Hematopoietic multipotent progenitor cell treated with erythropoietin and hydrocortisone succinate and interleukin-3 and kit ligand, for 8 days (in vitro differentiated cells): ENCODE measurements at regions not wholly inside any gene's neighbourhood (a gene's known extent, or its start where the extent isn't known, plus 50 kb on each side); places are given as distances from the start of the nearest gene placed in this dataset.
"Not testable (repeated sequence)": the region's sequence is repeated elsewhere in the genome, so short reads cannot be mapped to it uniquely, and the experiment has no call there.

Experiments
- DNase-seq: peaks from one replicate; pipeline ENCODE4 v3.0.0-alpha.2; 2015

DNA sequence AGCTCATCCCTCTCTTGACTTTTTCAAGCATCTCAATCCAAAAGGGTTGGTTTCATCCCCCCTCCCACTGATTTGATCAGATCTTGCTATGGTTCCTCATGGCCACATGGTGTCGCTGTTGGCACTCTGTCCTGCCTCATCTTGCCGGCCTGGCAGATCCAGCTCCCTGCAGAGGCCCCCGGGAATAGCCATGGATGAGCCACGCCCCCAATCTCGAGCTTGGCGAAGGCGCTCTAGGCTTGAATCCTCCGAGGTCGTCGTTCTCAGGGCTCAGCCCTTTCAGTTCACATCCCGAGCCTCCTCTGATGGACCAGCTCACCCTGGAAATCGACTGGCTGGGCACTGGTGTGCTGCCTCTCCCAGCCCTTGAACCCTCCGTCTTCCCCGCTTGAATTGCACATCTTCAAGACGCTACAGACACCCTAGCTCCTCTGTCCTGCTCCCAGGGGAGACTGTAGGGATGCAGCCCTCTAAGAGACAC lies 628.7 kb downstream of the TYW1 start:
- peak; percentile 42 for DNase-seq

DNA sequence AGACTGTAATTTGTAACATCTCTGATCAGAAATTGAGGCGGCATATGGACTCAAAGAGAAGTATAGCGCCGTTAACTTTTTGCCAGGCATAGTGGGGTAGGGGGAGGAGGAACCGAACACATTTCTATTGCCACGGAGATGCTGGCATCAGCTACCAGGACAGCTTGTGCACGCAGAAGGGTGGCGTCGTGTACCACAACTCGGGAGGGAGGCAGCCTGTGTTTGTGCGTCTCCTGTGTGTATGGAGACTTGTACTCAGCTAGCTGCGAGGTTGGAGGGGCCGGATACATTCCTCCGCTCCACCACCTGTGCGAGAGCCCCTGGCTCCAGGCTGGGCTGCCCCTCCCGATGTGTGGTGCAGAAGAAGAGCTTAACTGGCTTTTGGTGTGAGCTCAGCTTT lies 634.8 kb downstream of the TYW1 start:
- DNase-seq, result no peak

GRCh38 chr7:67635271-67635670 lies 638.6 kb downstream of the TYW1 start:
- DNase-seq, result no peak

DNA sequence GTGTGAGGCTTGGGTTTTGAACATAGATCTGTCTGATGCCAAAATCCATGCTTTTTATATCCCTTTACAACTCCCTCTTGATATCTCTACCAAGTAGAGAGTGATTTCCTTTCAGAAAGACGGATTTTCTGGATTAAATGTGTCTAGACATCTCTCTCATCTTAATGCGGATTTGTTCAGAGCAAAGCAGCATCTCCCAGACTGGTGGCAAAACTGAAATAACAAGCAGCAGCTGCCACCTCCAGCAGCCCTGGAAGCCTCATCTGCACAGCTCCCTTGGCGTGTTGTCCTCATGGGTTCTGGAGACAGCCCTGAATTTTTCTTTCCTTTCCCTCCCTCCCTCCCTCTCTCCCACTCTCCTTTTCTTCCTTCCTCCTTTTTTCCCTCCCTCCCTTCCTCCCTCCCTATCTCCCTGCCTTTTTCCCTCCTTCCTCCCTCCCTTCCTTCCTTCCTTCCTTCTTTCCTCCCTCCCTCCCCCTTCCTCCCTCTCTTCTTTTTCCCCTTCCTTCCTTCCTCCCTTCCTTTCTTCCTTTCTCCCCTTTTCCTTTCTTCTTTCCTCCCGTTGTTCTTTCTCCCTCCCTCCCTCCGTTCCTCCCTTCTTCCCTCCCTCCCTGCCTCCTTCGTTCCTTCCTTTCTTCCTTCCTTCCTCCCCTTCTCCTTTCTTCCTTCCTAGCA lies 639.9 kb downstream of the TYW1 start:
- DNase-seq, result no peak

GRCh38 chr7:67637023-67637358 lies 640.4 kb downstream of the TYW1 start:
- DNase-seq, result no peak

- DNase-seq, result not testable (repeated sequence)
Observed at GRCh38 chr7:67642542-67642941, 645.9 kb downstream of the TYW1 start.

- no peak for DNase-seq
Observed at GRCh38 chr7:67644151-67644550, 647.5 kb downstream of the TYW1 start.

DNA sequence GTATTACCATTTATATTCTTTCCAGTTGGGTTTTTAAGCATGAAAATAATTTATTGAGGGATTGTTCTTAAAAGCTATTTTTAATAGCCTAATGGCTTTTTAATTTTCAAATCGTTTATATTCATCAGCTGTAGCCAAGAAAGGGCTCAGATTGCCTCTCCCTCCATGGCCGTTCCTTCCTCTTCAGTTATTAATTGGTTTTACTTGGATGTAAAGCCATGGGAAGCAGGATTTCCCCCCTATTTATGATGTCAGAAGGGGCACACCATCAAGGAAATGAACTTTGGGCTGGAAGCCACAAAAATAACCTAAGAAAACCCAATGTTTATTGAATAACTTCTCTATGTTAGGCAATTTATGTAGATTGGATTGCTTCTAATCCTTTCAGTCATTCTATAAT lies 656.3 kb downstream of the TYW1 start:
- DNase-seq, result no peak

- DNase-seq, result no peak
Observed at GRCh38 chr7:67653856-67654454, 657.3 kb downstream of the TYW1 start.

GRCh38 chr7:67654642-67655041 lies 658.0 kb downstream of the TYW1 start:
- no peak for DNase-seq

GRCh38 chr7:67655168-67655567 lies 658.5 kb downstream of the TYW1 start:
- DNase-seq, result no peak

DNA sequence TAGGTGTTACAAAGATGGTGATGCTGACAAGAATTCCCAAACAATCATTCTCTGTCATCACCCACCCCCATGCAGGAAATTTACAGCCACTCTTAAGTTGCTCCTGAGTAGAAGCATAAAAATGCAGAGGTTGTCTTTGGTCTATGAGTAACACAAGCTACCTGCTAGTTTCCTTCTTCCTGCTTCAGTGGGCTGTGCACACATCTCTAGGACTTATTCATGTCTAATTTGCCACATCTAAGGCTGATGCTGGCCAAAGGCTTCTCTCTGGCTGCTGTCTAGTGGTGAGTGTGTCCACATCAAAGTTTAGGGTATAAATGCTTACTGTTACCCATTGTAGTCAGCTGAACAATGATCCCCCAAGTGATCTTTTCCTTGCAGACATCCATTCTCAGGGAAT lies 662.5 kb downstream of the TYW1 start:
- no peak for DNase-seq

- DNase-seq, result no peak
Observed at GRCh38 chr7:67662804-67663203, 666.2 kb downstream of the TYW1 start.

DNA sequence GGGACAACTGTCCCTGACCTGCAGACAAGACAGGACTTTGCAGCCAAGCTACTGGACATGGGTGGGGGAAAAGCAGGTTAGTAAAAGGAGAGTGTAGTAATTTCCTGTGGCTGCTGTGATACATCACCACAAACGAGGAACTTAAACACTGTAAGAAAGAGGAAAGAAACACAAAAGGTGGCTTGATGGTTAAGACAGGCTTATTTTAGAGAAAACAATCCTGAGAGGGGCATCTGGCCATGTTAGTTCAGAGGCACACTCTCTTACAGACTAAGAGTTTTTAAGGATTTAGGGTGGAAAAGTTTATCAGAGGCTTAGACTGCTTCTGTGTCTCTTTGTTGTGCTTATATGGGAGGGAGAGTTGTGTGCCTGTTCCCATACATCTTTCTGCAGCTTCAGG lies 667.0 kb downstream of the TYW1 start:
- DNase-seq, result no peak

DNA sequence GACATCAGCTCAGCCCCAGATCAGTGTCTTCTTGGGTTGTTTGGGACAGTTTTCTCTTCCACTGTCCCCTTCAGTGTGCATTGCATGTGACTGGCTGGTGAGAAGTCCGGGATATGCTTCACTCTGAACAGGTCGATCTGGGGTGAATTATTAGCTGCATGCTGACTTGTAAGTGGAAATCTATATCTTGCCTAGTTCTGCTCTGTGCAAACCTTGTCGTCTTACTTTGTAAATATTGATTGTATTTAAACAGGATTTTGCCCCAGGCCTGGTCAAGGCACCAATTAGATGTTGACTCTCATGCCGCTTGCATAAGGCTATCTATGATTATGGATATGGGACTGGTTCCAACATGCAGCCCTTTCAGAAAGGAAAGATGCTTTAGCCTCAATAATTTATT lies 669.7 kb downstream of the TYW1 start:
- DNase-seq, result not testable (repeated sequence)

- DNase-seq, result no peak
Observed at GRCh38 chr7:67671006-67671548, 674.4 kb downstream of the TYW1 start.

GRCh38 chr7:67673861-67674260 lies 677.2 kb downstream of the TYW1 start:
- DNase-seq, result no peak

GRCh38 chr7:67674862-67675261 lies 678.2 kb downstream of the TYW1 start:
- not testable (repeated sequence) for DNase-seq

- DNase-seq, result no peak
Observed at GRCh38 chr7:67675971-67676370, 679.3 kb downstream of the TYW1 start.

DNA sequence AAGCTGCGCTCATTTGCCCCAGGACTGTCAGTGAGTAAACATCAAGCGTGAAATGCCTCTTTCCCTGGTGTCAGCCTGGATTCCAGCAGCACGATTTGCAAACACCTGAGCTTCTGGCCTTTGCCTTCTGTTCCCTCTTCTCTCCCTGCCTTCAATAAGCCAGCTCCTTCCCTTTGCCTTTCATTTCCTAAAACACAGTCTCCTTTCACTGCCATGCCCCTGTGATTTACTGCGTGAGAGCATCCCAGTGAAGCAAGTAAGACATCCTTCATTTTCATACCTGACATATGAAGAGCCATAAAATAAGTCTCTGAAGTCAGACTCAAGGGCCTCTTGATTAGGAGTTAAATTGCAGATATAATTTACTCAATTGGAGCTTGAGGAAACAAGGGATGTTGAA lies 681.8 kb downstream of the TYW1 start:
- no peak for DNase-seq

DNA sequence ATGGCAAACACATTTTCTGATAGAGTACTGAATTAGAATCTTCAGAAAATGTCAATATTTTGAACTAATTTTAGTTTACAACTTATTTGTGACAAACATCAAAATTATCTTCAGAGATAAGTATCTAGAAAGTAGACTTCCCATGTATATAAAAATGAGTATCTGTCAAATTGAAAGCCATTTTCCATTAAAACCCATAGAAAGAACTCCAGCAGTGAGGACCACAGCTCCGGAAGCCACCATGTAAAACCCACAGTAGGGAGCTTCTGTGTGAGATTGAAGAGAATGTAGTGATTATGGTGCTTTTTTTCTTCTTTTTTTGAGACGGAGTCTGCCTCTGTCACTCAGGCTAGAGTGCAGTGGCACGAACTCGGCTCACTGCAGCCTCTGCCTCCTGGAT lies 687.0 kb downstream of the TYW1 start:
- DNase-seq, result no peak

DNA sequence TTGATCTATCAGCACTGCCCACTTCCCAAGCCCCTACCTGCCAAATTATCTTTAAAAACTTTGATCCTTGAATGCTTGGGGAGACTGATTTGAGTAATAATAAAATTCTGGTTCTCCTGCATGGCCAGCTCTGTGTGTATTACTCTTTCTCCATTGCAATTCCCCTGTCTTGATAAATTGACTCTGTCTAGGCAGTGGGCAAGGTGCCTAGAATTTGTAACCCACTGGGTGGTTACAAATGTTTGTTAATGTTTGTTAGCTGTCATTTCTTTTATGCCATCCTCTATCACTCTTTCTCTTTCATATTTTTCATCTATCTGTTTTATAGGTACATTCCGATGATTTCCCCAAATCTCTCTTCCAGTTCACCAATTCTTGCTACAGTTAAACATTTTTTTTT lies 694.1 kb downstream of the TYW1 start:
- DNase-seq, result no peak

- DNase-seq, result no peak
Observed at GRCh38 chr7:67692425-67692824, 695.8 kb downstream of the TYW1 start.

DNA sequence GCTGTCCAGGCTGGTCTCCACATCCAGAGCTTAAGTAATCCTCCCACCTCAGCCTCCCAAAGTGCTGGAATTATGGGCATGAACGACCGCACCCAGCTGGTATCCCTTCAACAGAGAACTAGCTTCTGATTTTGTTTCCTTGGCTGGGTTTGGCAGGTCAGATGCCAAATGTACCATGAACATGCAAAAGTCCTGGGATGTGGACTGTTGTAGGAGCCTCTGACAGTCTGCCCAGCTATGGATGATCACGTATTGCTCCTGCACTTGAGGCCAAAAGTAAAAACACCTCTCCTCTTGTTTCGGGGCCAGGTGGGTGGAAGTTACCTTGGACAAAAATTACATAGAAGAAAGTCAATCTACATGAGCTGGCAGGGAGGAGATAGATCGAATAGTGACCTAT lies 699.5 kb downstream of the TYW1 start:
- DNase-seq, result no peak

GRCh38 chr7:67696878-67697277 lies 700.2 kb downstream of the TYW1 start:
- no peak for DNase-seq
